ENCODE measurements at regions not wholly inside any gene's neighbourhood (a gene's known extent, or its start where the extent isn't known, plus 50 kb on each side); places are given as distances from the start of the nearest gene placed in this dataset.

GRCh38 chr17:13442361-13442760 lies 159.4 kb downstream of the HS3ST3A1 start:
- TF ChIP-seq CTCF (IDR thresholded peaks at IDR 0.05; ENCODE audit: low read depth, low read length, missing control alignments) = no peak
- no peak overlapping the region for H3K4me3 ChIP-seq (replicated peaks; ENCODE audit: low read depth, low read length)
- DNase-seq (ENCODE audit: extremely low read depth, low read depth) = no peak

GRCh38 chr17:13441873-13442272 lies 159.9 kb downstream of the HS3ST3A1 start:
- no peak for TF ChIP-seq CTCF (IDR thresholded peaks at IDR 0.05; ENCODE audit: low read depth, low read length, missing control alignments)
- no peak for DNase-seq (ENCODE audit: extremely low read depth, low read depth)
- no peak overlapping the region for H3K4me3 ChIP-seq (replicated peaks; ENCODE audit: low read depth, low read length)

- DNase-seq (ENCODE audit: extremely low read depth, low read depth) = no peak
These were observed 163.6 kb downstream of the HS3ST3A1 start for GRCh38 chr17:13437966-13438779.

GRCh38 chr17:13435230-13435629 lies 166.5 kb downstream of the HS3ST3A1 start:
- no peak overlapping the region for H3K4me3 ChIP-seq (replicated peaks; ENCODE audit: low read depth, low read length)
- no peak for DNase-seq (ENCODE audit: extremely low read depth, low read depth)
- no peak for TF ChIP-seq CTCF (IDR thresholded peaks at IDR 0.05; ENCODE audit: low read depth, low read length, missing control alignments)

More at GRCh38 chr17:13437966-13438779, 163.6 kb downstream of the HS3ST3A1 start:
- H3K4me3 ChIP-seq (replicated peaks; ENCODE audit: low read depth, low read length) = no peak overlapping the region
- no peak for TF ChIP-seq CTCF (IDR thresholded peaks at IDR 0.05; ENCODE audit: low read depth, low read length, missing control alignments)

- DNase-seq (ENCODE audit: extremely low read depth, low read depth) = peak; percentile 55
- H3K4me3 ChIP-seq (replicated peaks; ENCODE audit: low read depth, low read length) = no peak overlapping the region
- TF ChIP-seq CTCF (IDR thresholded peaks at IDR 0.05; ENCODE audit: low read depth, low read length, missing control alignments) = no peak
These were observed 172.5 kb downstream of the HS3ST3A1 start for GRCh38 chr17:13429201-13429600.

- H3K4me3 ChIP-seq (replicated peaks; ENCODE audit: low read depth, low read length) = no peak overlapping the region
- TF ChIP-seq CTCF (IDR thresholded peaks at IDR 0.05; ENCODE audit: low read depth, low read length, missing control alignments) = no peak
- peak; percentile 80 for DNase-seq (ENCODE audit: extremely low read depth, low read depth)
These were observed 173.1 kb downstream of the HS3ST3A1 start for GRCh38 chr17:13428611-13429042.
